PC-9 (cell line): ENCODE measurements at regions not wholly inside any gene's neighbourhood (a gene's known extent, or its start where the extent isn't known, plus 50 kb on each side); places are given as distances from the start of the nearest gene placed in this dataset.

Experiments used
- BruUV-seq: library from RNA; stranded (reverse); fragments of 400-500 nt; replicated peaks from 2 replicates; lab custom pipeline; 2021; lab: Mats Ljungman, UMichigan
- CTCF ChIA-PET: fragments of 300-600 bp; sonication (Branson Sonifier 250); formaldehyde crosslinking; loops from one replicate; lab custom pipeline; 2022; ENCODE audit warnings: antibody characterized with exemption; lab: Charles Lee
- POLR2A ChIA-PET: fragments of 300-600 bp; sonication (Branson Sonifier 250); formaldehyde crosslinking; loops from one replicate; lab custom pipeline; 2022; ENCODE audit warnings: antibody characterized with exemption; ENCODE audit not compliant: unreplicated experiment; lab: Charles Lee
- DNase-seq, 2 experiments: peaks; one replicate each; pipeline versions ENCODE4 v3.0.0 to v3.0.0-alpha.2; 2015 to 2022; ENCODE audit warnings: mixed read lengths in 1 of 2
- H2AFZ ChIP-seq: fragments of 200-600 bp; sonication (generic); 2 replicates; pipeline ENCODE4 v1.8.1; 2017; ENCODE audit warnings: antibody characterized with exemption
- H3F3A ChIP-seq: fragments of 200-600 bp; sonication (generic); 2 replicates; pipeline ENCODE4 v1.8.1; 2017; ENCODE audit warnings: antibody characterized with exemption, mild to moderate bottlenecking, low read depth; ENCODE audit not compliant: insufficient read depth
- H3K27ac ChIP-seq: fragments of 200-600 bp; sonication (generic); 2 replicates; pipeline ENCODE4 v1.6.1; 2016; ENCODE audit warnings: mixed run types
- H3K27me3 ChIP-seq: fragments of 200-600 bp; sonication (generic); 2 replicates; pipeline ENCODE4 v1.6.1; 2016; ENCODE audit warnings: low read depth, mixed run types; ENCODE audit not compliant: insufficient read depth
- H3K36me3 ChIP-seq: fragments of 200-600 bp; sonication (generic); 2 replicates; pipeline ENCODE4 v1.6.1; 2016; ENCODE audit warnings: low read depth, mixed run types
- H3K4me1 ChIP-seq: fragments of 200-600 bp; sonication (generic); replicated peaks from 2 replicates; pipeline ENCODE4 v1.6.1; 2016; ENCODE audit warnings: mixed run types; ENCODE audit not compliant: insufficient read depth
- H3K4me2 ChIP-seq: fragments of 200-600 bp; sonication (generic); 2 replicates; pipeline ENCODE4 v1.6.1; 2017; ENCODE audit warnings: mixed run types
- H3K4me3 ChIP-seq: fragments of 200-600 bp; sonication (generic); 2 replicates; pipeline ENCODE4 v1.6.1; 2016; ENCODE audit warnings: mixed run types
- H3K79me2 ChIP-seq: fragments of 200-600 bp; sonication (generic); 2 replicates; pipeline ENCODE4 v1.6.1; 2017; ENCODE audit warnings: low read depth, mixed run types
- H3K9me2 ChIP-seq: fragments of 200-600 bp; sonication (generic); 2 replicates; pipeline ENCODE4 v1.8.1; 2017; ENCODE audit warnings: mild to moderate bottlenecking; ENCODE audit not compliant: insufficient read depth
- H3K9me3 ChIP-seq: fragments of 200-600 bp; sonication (generic); 2 replicates; pipeline ENCODE4 v1.8.1; 2016; ENCODE audit warnings: low read depth; ENCODE audit not compliant: insufficient read depth
- H4K20me1 ChIP-seq: fragments of 200-600 bp; sonication (generic); 2 replicates; pipeline ENCODE4 v1.8.1; 2017; ENCODE audit not compliant: insufficient read depth
- EZH2 ChIP-seq: fragments of 200-600 bp; sonication (generic); IDR thresholded peaks from 2 replicates; pipeline ENCODE4 v1.8.0; 2017; ENCODE audit warnings: antibody characterized with exemption, low read depth
- intact Hi-C: fragments of 100-400 bp; cut with micrococcal nuclease; formaldehyde crosslinking; loops from one replicate; pipeline ENCODE4 v1.10.0; 2022; ENCODE audit not compliant: unreplicated experiment
- TF ChIP-seq, protein P1 (sequence below): fragments of 200-600 bp; sonication (generic); conservative IDR thresholded peaks from 2 replicates; pipeline ENCODE4 v1.6.1; 2017; ENCODE audit warnings: mixed run types, antibody characterized with exemption, mild to moderate bottlenecking, moderate library complexity

DNA sequence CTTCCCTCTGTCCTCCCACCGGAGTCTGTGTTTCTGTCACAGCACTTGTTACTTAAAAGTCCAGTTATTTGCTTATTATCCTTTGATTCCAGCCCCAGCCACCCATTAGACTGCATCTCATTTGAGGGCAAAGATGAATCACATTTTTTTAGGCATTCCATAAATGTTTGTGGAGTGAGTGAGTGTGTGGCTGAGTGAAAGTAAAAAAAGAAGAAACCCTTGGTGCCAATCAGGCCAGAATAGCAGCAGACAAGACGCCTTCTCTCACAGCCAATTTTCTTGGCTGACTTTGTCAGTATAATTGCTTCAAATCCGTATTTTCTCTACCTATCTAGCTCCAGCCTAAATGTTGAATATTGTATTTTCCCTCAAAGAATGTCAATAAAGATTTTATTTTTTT is 613.0 kb upstream of the WWC1 start:
- H3K79me2 ChIP-seq: no peaks in the 10 kb centered on the region
- no peak overlapping the region for H3K4me3 ChIP-seq
- no peaks in the 10 kb centered on the region for H3K36me3 ChIP-seq
- BruUV-seq: no TSS peak
- H4K20me1 ChIP-seq: no peaks in the 10 kb centered on the region
- TF ChIP-seq, protein P1, sequence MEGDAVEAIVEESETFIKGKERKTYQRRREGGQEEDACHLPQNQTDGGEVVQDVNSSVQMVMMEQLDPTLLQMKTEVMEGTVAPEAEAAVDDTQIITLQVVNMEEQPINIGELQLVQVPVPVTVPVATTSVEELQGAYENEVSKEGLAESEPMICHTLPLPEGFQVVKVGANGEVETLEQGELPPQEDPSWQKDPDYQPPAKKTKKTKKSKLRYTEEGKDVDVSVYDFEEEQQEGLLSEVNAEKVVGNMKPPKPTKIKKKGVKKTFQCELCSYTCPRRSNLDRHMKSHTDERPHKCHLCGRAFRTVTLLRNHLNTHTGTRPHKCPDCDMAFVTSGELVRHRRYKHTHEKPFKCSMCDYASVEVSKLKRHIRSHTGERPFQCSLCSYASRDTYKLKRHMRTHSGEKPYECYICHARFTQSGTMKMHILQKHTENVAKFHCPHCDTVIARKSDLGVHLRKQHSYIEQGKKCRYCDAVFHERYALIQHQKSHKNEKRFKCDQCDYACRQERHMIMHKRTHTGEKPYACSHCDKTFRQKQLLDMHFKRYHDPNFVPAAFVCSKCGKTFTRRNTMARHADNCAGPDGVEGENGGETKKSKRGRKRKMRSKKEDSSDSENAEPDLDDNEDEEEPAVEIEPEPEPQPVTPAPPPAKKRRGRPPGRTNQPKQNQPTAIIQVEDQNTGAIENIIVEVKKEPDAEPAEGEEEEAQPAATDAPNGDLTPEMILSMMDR: no peak
- no peak for TF ChIP-seq EZH2
- CTCF ChIA-PET: no interaction called here
- no peak overlapping the region for H2AFZ ChIP-seq
- intact Hi-C loops: no loop called here
- no peaks in the 10 kb centered on the region for H3F3A ChIP-seq
- POLR2A ChIA-PET: no interaction called here
- H3K9me2 ChIP-seq: no peaks in the 10 kb centered on the region
- H3K27me3 ChIP-seq: no peaks in the 10 kb centered on the region
- no peaks in the 10 kb centered on the region for H3K4me1 ChIP-seq
- DNase-seq: peak in 1 of 2 experiments; percentile 34
- H3K9me3 ChIP-seq: no peaks in the 10 kb centered on the region; the same call in 1 of the 2 replicates
- no peak overlapping the region for H3K4me2 ChIP-seq
- no peak overlapping the region for H3K27ac ChIP-seq

DNA sequence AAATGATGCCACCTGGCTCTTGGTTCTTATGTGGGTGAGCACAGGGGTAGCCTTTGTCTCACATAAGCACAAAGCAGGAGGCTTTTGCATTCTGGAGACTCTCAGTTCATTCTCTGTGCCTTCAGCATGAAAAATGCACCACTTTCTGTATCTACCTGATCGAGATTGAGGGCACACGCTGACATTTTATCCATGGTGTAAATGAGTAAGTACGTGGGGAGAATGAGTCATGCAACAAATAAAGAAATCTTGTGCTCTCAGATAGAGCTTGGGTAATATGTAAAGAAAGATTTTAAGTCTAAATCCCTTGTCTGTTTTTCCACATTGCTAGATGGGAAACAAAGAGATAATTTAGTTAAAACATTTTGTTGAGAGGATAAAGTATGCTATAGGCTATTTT is 607.2 kb upstream of the WWC1 start:
- Histone ChIP-seq H3F3A (no peaks in the 10 kb centered on the region), H3K4me1 (peaks cover 4% of the 10 kb centered on the region; the same call in 1 of the 2 replicates), H3K27ac (no peak overlapping the region), H4K20me1 (no peaks in the 10 kb centered on the region), H2AFZ (no peak overlapping the region; the same call in 1 of the 2 replicates), H3K27me3 (no peaks in the 10 kb centered on the region), H3K36me3 (no peaks in the 10 kb centered on the region), H3K4me2 (no peak overlapping the region), H3K4me3 (no peak overlapping the region), H3K79me2 (no peaks in the 10 kb centered on the region), H3K9me3 (no peaks in the 10 kb centered on the region), H3K9me2 (no peaks in the 10 kb centered on the region)
- CTCF ChIA-PET: no interaction called here
- BruUV-seq: no TSS peak
- intact Hi-C loops: no loop called here
- POLR2A ChIA-PET: no interaction called here
- no peak for TF ChIP-seq EZH2
- TF ChIP-seq, protein P1: no peak
- DNase-seq: no peak

DNA sequence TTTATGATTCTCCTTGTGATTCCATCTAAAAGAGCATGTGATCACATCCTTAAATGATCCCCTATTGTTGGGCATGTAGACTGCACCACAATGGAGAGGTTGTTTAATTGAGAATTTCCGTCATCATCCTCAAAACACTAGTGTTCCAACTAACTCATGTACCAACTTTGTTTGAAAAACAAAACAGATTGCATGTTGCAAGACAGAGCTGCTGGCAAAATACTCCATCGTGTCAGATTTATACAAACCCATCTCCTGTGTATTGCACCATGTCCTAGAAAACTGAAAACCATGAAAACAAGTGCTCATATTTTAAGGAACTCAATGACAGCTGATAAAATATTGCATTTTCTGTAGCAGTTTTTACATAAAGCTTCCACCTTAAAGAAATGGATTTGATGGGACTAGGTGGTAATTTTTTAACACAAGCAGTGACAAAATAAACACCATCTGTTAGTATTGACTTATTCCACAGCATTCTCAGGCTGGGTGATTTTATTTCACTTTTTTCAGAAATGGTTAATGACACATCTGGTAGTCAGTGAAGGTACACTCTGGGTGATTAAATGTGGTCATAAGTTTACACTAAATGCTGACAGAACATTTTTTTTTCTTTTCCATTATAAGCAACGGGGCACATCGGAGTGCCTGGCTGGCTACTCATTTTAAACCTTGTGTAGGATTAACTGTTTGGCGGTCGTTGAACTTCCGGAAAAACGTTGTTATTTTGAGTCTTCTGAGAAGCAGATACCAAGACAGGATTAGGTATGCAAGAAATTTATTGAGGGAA is 602.9 kb upstream of the WWC1 start:
- no peak for DNase-seq
- no peak overlapping the region for H3K27ac ChIP-seq
- peaks cover 9% of the 10 kb centered on the region for H3K4me1 ChIP-seq
- POLR2A ChIA-PET: no interaction called here
- H3K9me2 ChIP-seq: no peaks in the 10 kb centered on the region
- H3K36me3 ChIP-seq: no peaks in the 10 kb centered on the region
- intact Hi-C loops: no loop called here
- H3K79me2 ChIP-seq: no peaks in the 10 kb centered on the region
- H4K20me1 ChIP-seq: no peaks in the 10 kb centered on the region
- H2AFZ ChIP-seq: no peak overlapping the region
- no TSS peak for BruUV-seq
- H3K9me3 ChIP-seq: no peaks in the 10 kb centered on the region; the same call in 1 of the 2 replicates
- TF ChIP-seq, protein P1: no peak
- TF ChIP-seq EZH2: no peak
- CTCF ChIA-PET: no interaction called here
- H3K4me2 ChIP-seq: no peak overlapping the region
- no peaks in the 10 kb centered on the region for H3K27me3 ChIP-seq
- H3K4me3 ChIP-seq: no peak overlapping the region
- no peaks in the 10 kb centered on the region for H3F3A ChIP-seq
